GM18873 (cell line): ENCODE measurements at regions not wholly inside any gene's neighbourhood (a gene's known extent, or its start where the extent isn't known, plus 50 kb on each side); places are given as distances from the start of the nearest gene placed in this dataset.
A peak's percentile ranks its signal among the peaks of the same experiment; 100 is the strongest.
"Not testable (repeated sequence)": the region's sequence is repeated elsewhere in the genome, so short reads cannot be mapped to it uniquely, and the experiment has no call there.

Experiments
- ATAC-seq: cut with Tn5 transposase; IDR thresholded peaks from one replicate; pipeline ENCODE4 v1.9.1; 2021; ENCODE audit warnings: mild to moderate bottlenecking, moderate library complexity, moderate number of reproducible peaks; ENCODE audit not compliant: unreplicated experiment, low FRiP score

- ATAC-seq = not testable (repeated sequence)
These were observed 156.1 kb upstream of the GRM7 start for GRCh38 chr3:6704817-6705216.

- no peak for ATAC-seq
These were observed 154.1 kb upstream of the GRM7 start for GRCh38 chr3:6706777-6707176.

- ATAC-seq = no peak
These were observed 151.7 kb upstream of the GRM7 start for GRCh38 chr3:6709178-6709577.

- no peak for ATAC-seq
These were observed 146.0 kb upstream of the GRM7 start for GRCh38 chr3:6714962-6715361.

- no peak for ATAC-seq
These were observed 144.5 kb upstream of the GRM7 start for GRCh38 chr3:6716420-6716819.

GRCh38 chr3:6717026-6717943 lies 143.6 kb upstream of the GRM7 start:
- ATAC-seq = peak; percentile 94

GRCh38 chr3:6719999-6720398 lies 140.9 kb upstream of the GRM7 start:
- no peak for ATAC-seq

- ATAC-seq = no peak
These were observed 139.4 kb upstream of the GRM7 start for GRCh38 chr3:6721491-6721890.

GRCh38 chr3:6723205-6723604 lies 137.7 kb upstream of the GRM7 start:
- ATAC-seq = no peak

GRCh38 chr3:6726811-6727210 lies 134.1 kb upstream of the GRM7 start:
- no peak for ATAC-seq

GRCh38 chr3:6732807-6733206 lies 128.1 kb upstream of the GRM7 start:
- ATAC-seq = no peak

GRCh38 chr3:6733699-6734394 lies 127.1 kb upstream of the GRM7 start:
- ATAC-seq = no peak

- no peak for ATAC-seq
These were observed 126.5 kb upstream of the GRM7 start for GRCh38 chr3:6734395-6734746.

- ATAC-seq = no peak
These were observed 123.9 kb upstream of the GRM7 start for GRCh38 chr3:6736836-6737629.

- ATAC-seq = no peak
These were observed 123.3 kb upstream of the GRM7 start for GRCh38 chr3:6737630-6738029.

GRCh38 chr3:6739288-6739687 lies 121.6 kb upstream of the GRM7 start:
- ATAC-seq = no peak

GRCh38 chr3:6743067-6743720 lies 117.7 kb upstream of the GRM7 start:
- no peak for ATAC-seq

- ATAC-seq = no peak
These were observed 114.5 kb upstream of the GRM7 start for GRCh38 chr3:6746443-6746842.

- no peak for ATAC-seq
These were observed 113.9 kb upstream of the GRM7 start for GRCh38 chr3:6747017-6747416.

GRCh38 chr3:6750782-6751181 lies 110.1 kb upstream of the GRM7 start:
- ATAC-seq = no peak

GRCh38 chr3:6753536-6753935 lies 107.4 kb upstream of the GRM7 start:
- ATAC-seq = no peak
